Urinary bladder (tissue), 3 donors: ENCODE measurements at regions not wholly inside any gene's neighbourhood (a gene's known extent, or its start where the extent isn't known, plus 50 kb on each side); places are given as distances from the start of the nearest gene placed in this dataset.

ENCODE experiments used
- DNase-seq: peaks from one replicate; pipeline ENCODE4 v3.0.0-alpha.2; 2015; ENCODE audit errors: extremely low spot score
- H3K27ac ChIP-seq: one replicate; pipeline ENCODE4 v1.5.1; 2013; ENCODE audit warnings: low read depth, mild to moderate bottlenecking, moderate library complexity
- H3K36me3 ChIP-seq: one replicate; pipeline ENCODE4 v1.6.1; 2013; ENCODE audit warnings: mild to moderate bottlenecking, moderate library complexity; ENCODE audit not compliant: insufficient read depth
- H3K4me1 ChIP-seq: one replicate; pipeline ENCODE4 v1.6.1; 2013; ENCODE audit warnings: mild to moderate bottlenecking, moderate library complexity; ENCODE audit not compliant: insufficient read depth
- H3K4me3 ChIP-seq: one replicate; pipeline ENCODE4 v1.5.1; 2013; ENCODE audit warnings: low read depth, low read length
- WGBS: extraction: QIAGEN DNeasy Blood & Tissue Kit; methylation state at CpG from one replicate; pipeline ENCODE4 v1.1.7; 2013; 5-methylcytosine and 5-hydroxymethylcytosine counted together
- donor health status: healthy with polysubstance abuse.
- donor health status: healthy.

GRCh38 chr21:28768753-28769152 is 223.9 kb downstream of the LTN1 start:
- no peak overlapping the region for H3K4me3 ChIP-seq
- DNase-seq, result no peak
- no peaks in the 10 kb centered on the region for H3K36me3 ChIP-seq
- H3K27ac ChIP-seq, result no peak overlapping the region
- no peaks in the 10 kb centered on the region for H3K4me1 ChIP-seq

GRCh38 chr21:28767523-28767922 is 225.2 kb downstream of the LTN1 start:
- Histone ChIP-seq H3K4me3 (no peak overlapping the region), H3K36me3 (no peaks in the 10 kb centered on the region), H3K27ac (no peak overlapping the region), H3K4me1 (no peaks in the 10 kb centered on the region)
- DNase-seq, result no peak
- 60% methylated on average over 5 of the region's 5 CpGs for WGBS

GRCh38 chr21:28763809-28764418 is 228.8 kb downstream of the LTN1 start:
- Histone ChIP-seq H3K4me1 (no peaks in the 10 kb centered on the region), H3K4me3 (no peak overlapping the region), H3K27ac (peak overlapping the region; percentile 3), H3K36me3 (no peaks in the 10 kb centered on the region)
- no peak for DNase-seq
- 31% methylated on average over 2 of the region's 2 CpGs for WGBS

- DNase-seq, result no peak
- 39% methylated on average over 1 of the region's 1 CpG for WGBS
- no peak overlapping the region for H3K27ac ChIP-seq
- no peak overlapping the region for H3K4me3 ChIP-seq
- H3K4me1 ChIP-seq, result no peaks in the 10 kb centered on the region
- no peaks in the 10 kb centered on the region for H3K36me3 ChIP-seq
These were observed 230.3 kb downstream of the LTN1 start for GRCh38 chr21:28762357-28762735.

- no peak overlapping the region for H3K4me3 ChIP-seq
- no peaks in the 10 kb centered on the region for H3K4me1 ChIP-seq
- no peak for DNase-seq
- no peaks in the 10 kb centered on the region for H3K36me3 ChIP-seq
- 54% methylated on average over 3 of the region's 3 CpGs for WGBS
- H3K27ac ChIP-seq, result no peak overlapping the region
These were observed 230.9 kb downstream of the LTN1 start for GRCh38 chr21:28761674-28762356.

DNA sequence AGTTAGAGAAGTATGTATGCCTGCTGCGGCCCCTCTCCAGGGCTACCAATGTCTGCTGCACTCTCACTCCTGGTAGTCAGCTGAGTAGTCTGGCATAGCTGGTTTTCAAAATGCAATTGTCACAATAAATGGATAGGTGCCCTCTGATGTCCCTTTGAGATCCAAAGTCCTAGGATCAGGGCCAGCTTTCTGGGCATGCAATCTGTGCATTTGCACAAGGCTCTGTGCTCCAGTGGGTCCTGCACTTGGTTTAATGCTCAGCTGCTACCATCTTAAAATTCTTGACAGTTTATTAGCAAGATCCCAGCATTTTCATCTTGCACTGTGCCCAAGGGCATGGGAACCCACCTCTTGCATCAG is 233.8 kb downstream of the LTN1 start:
- Histone ChIP-seq H3K27ac (no peak overlapping the region), H3K36me3 (no peaks in the 10 kb centered on the region), H3K4me3 (no peak overlapping the region), H3K4me1 (peaks cover 1% of the 10 kb centered on the region)
- 92% methylated on average over 1 of the region's 1 CpG for WGBS
- DNase-seq, result no peak

- DNase-seq, result no peak
- WGBS, result 70% methylated on average over 7 of the region's 7 CpGs
- H3K27ac ChIP-seq, result peak overlapping the region; percentile 1
- H3K36me3 ChIP-seq, result no peaks in the 10 kb centered on the region
- H3K4me1 ChIP-seq, result peaks cover 1% of the 10 kb centered on the region
- H3K4me3 ChIP-seq, result no peak overlapping the region
These were observed 234.4 kb downstream of the LTN1 start for GRCh38 chr21:28758042-28758882.

GRCh38 chr21:28754862-28755261 is 237.8 kb downstream of the LTN1 start:
- WGBS, result 41% methylated on average over 3 of the region's 3 CpGs
- Histone ChIP-seq H3K4me3 (no peak overlapping the region), H3K4me1 (peaks cover 1% of the 10 kb centered on the region), H3K36me3 (no peaks in the 10 kb centered on the region), H3K27ac (peak overlapping the region; percentile 60)
- no peak for DNase-seq

- 23% methylated on average over 9 of the region's 9 CpGs for WGBS
- DNase-seq, result no peak
- Histone ChIP-seq H3K36me3 (no peaks in the 10 kb centered on the region), H3K27ac (peak overlapping the region; percentile 88), H3K4me3 (no peak overlapping the region), H3K4me1 (peaks cover 1% of the 10 kb centered on the region)
These were observed 238.5 kb downstream of the LTN1 start for GRCh38 chr21:28754127-28754611.

DNA sequence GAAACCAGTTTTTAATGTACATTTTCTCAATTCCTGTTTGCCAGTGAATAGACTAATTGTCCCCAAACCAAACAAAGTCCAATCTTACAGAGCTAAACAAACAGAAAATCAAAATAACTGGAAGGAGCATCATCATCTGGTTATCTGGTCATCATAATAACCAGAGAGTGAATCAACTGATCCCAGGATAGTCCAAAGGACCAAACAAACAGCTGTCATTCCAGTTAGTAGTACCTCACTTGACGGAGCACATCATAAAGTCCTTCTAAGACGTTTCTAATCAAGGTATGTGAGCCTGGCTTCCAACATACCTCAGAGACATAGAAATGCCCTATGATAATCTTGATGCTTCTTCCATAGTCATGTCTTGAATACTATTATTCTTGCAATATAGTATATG is 240.5 kb downstream of the LTN1 start:
- WGBS, result 76% methylated on average over 2 of the region's 2 CpGs
- H3K4me1 ChIP-seq, result peaks cover 1% of the 10 kb centered on the region
- H3K27ac ChIP-seq, result no peak overlapping the region

DNA sequence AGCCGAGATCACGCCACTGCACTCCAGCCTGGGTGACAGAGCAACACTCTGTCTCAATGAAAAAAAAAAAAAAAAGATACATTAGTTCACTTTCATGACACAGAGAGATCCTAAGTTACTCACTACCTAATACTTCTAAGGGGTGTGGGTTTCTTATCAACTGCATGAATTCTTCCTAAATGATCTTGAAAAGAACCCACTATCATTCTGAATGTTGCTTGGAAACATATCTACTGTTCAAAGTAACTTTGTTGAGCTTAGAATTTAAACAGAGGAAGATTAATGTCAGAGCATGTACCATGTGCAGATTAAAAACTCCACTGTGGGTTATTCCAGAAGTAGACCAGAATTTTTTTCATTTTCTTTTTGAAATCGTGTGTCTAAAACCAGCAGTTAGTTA is 241.5 kb downstream of the LTN1 start:
- Histone ChIP-seq H3K36me3 (no peaks in the 10 kb centered on the region), H3K27ac (no peak overlapping the region), H3K4me3 (no peak overlapping the region), H3K4me1 (peaks cover 1% of the 10 kb centered on the region)
- WGBS, result 70% methylated on average over 3 of the region's 3 CpGs
- no peak for DNase-seq

More for the DNA sequence above, 240.5 kb downstream of the LTN1 start:
- Histone ChIP-seq H3K4me3 (no peak overlapping the region), H3K36me3 (no peaks in the 10 kb centered on the region)
- no peak for DNase-seq

DNA sequence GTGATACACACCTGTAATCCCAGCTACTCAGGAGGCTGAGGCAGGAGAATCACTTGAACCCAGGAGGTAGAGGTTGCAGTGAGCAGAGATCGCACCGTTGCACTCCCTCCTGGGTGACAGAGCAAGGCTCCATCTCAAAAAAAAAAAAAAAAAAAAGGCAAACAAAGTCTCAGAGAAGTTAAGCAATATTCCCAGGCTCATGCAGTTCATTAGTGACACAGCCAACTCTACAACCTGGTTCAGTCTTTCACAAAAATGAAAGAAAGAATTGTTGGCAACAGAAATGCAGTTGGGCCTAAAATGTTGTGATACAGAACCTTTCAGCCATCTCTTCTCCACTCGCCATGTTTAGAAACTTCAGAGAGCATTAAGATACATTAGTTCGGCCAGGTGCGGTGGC is 242.1 kb downstream of the LTN1 start:
- WGBS, result 97% methylated on average over 5 of the region's 5 CpGs
- H3K27ac ChIP-seq, result no peak overlapping the region
- H3K4me1 ChIP-seq, result peaks cover 1% of the 10 kb centered on the region
- no peak for DNase-seq
- no peaks in the 10 kb centered on the region for H3K36me3 ChIP-seq
- no peak overlapping the region for H3K4me3 ChIP-seq

- peaks cover 2% of the 10 kb centered on the region for H3K4me1 ChIP-seq
- H3K27ac ChIP-seq, result no peak overlapping the region
- 63% methylated on average over 3 of the region's 3 CpGs for WGBS
- no peak for DNase-seq
- no peak overlapping the region for H3K4me3 ChIP-seq
- no peaks in the 10 kb centered on the region for H3K36me3 ChIP-seq
These were observed 243.1 kb downstream of the LTN1 start for GRCh38 chr21:28749536-28749935.

DNA sequence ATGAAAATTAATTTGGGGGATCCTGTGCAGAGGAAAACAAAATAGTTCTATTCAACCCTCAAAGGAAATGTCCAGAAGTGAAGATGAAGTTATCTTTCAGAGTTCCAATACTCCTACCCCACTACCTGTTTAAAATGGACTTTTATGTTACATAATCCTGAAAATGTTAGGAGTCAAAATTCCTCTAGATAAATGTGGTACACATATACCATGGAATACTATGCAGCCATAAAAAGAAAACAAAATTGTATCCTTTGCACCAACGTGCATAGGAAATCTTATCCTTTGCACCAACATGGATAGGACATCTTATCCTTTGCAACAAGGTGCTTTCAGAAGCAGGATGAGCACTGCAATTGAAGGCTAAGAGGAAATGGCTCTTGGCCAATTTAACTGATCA is 245.2 kb downstream of the LTN1 start:
- peaks cover 2% of the 10 kb centered on the region for H3K4me1 ChIP-seq

More for the DNA sequence above, 245.2 kb downstream of the LTN1 start:
- Histone ChIP-seq H3K36me3 (no peaks in the 10 kb centered on the region), H3K4me3 (no peak overlapping the region), H3K27ac (no peak overlapping the region)
- WGBS, result 91% methylated on average over 1 of the region's 1 CpG
- DNase-seq, result no peak
